ENCODE measurements at regions not wholly inside any gene's neighbourhood (a gene's known extent, or its start where the extent isn't known, plus 50 kb on each side); places are given as distances from the start of the nearest gene placed in this dataset.

DNA sequence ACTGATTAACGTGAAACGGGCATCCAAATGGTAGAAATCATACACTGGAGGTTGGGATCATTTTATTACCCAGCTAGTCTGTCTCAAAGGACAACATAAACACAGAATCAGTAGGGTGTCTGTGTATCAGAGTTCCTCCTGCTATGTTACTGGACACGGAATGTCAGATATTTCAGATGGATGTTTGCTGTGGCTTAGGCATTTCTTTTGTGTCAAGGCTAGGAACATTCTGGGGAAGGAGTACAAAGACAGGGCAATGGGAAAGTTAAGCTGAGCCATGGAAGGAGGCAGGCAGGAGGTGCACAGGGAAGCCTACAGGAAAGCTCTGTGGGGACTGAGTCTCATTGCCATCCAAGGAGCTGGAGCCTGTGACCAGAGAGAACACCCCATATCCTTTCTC is 254.6 kb downstream of the C12orf75 start:
- TF ChIP-seq, protein P1, sequence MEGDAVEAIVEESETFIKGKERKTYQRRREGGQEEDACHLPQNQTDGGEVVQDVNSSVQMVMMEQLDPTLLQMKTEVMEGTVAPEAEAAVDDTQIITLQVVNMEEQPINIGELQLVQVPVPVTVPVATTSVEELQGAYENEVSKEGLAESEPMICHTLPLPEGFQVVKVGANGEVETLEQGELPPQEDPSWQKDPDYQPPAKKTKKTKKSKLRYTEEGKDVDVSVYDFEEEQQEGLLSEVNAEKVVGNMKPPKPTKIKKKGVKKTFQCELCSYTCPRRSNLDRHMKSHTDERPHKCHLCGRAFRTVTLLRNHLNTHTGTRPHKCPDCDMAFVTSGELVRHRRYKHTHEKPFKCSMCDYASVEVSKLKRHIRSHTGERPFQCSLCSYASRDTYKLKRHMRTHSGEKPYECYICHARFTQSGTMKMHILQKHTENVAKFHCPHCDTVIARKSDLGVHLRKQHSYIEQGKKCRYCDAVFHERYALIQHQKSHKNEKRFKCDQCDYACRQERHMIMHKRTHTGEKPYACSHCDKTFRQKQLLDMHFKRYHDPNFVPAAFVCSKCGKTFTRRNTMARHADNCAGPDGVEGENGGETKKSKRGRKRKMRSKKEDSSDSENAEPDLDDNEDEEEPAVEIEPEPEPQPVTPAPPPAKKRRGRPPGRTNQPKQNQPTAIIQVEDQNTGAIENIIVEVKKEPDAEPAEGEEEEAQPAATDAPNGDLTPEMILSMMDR (conservative IDR thresholded peaks at IDR 0.05 in 1 of 2, IDR thresholded peaks at IDR 0.05 in 1 of 2; ENCODE audit: low read depth in 1 of 2, low read length in 2 of 2) = no peak
- TF ChIP-seq EZH2 (IDR thresholded peaks at IDR 0.05; ENCODE audit: low read length, missing control alignments) = no peak

Data from fibroblast of lung (primary cell).